ENCODE measurements at regions not wholly inside any gene's neighbourhood (a gene's known extent, or its start where the extent isn't known, plus 50 kb on each side); places are given as distances from the start of the nearest gene placed in this dataset.

- no peak for DNase-seq (ENCODE audit: low spot score)
Observed at GRCh38 chr18:27899893-27900292, 277.0 kb downstream of the CDH2 start.

GRCh38 chr18:27894746-27895145 lies 282.2 kb downstream of the CDH2 start:
- DNase-seq (ENCODE audit: low spot score), result no peak

GRCh38 chr18:27887711-27888495 lies 289.0 kb downstream of the CDH2 start:
- no peak for DNase-seq (ENCODE audit: low spot score)

GRCh38 chr18:27887287-27887686 lies 289.6 kb downstream of the CDH2 start:
- no peak for DNase-seq (ENCODE audit: low spot score)

GRCh38 chr18:27879540-27879939 lies 297.4 kb downstream of the CDH2 start:
- no peak for DNase-seq (ENCODE audit: low spot score)

- no peak for DNase-seq (ENCODE audit: low spot score)
Observed at GRCh38 chr18:27871726-27872125, 305.2 kb downstream of the CDH2 start.

- no peak for DNase-seq (ENCODE audit: low spot score)
Observed at GRCh38 chr18:27869735-27870134, 307.2 kb downstream of the CDH2 start.

- no peak for DNase-seq (ENCODE audit: low spot score)
Observed at GRCh38 chr18:27865431-27865830, 311.5 kb downstream of the CDH2 start.

GRCh38 chr18:27863780-27864430 lies 313.0 kb downstream of the CDH2 start:
- DNase-seq (ENCODE audit: low spot score), result no peak

- no peak for DNase-seq (ENCODE audit: low spot score)
Observed at GRCh38 chr18:27862041-27862682, 314.8 kb downstream of the CDH2 start.

GRCh38 chr18:27861539-27861938 lies 315.4 kb downstream of the CDH2 start:
- no peak for DNase-seq (ENCODE audit: low spot score)

GRCh38 chr18:27860701-27861107 lies 316.2 kb downstream of the CDH2 start:
- DNase-seq (ENCODE audit: low spot score), result no peak

- no peak for DNase-seq (ENCODE audit: low spot score)
Observed at GRCh38 chr18:27860011-27860410, 316.9 kb downstream of the CDH2 start.

- DNase-seq (ENCODE audit: low spot score), result no peak
Observed at GRCh38 chr18:27856820-27857219, 320.1 kb downstream of the CDH2 start.

- no peak for DNase-seq (ENCODE audit: low spot score)
Observed at GRCh38 chr18:27855486-27855885, 321.4 kb downstream of the CDH2 start.

GRCh38 chr18:27854631-27855030 lies 322.3 kb downstream of the CDH2 start:
- no peak for DNase-seq (ENCODE audit: low spot score)

GRCh38 chr18:27848336-27848735 lies 328.6 kb downstream of the CDH2 start:
- DNase-seq (ENCODE audit: low spot score), result no peak

GRCh38 chr18:27847412-27847811 lies 329.5 kb downstream of the CDH2 start:
- no peak for DNase-seq (ENCODE audit: low spot score)

GRCh38 chr18:27845897-27846296 lies 331.0 kb downstream of the CDH2 start:
- DNase-seq (ENCODE audit: low spot score), result no peak

- DNase-seq (ENCODE audit: low spot score), result no peak
Observed at GRCh38 chr18:27843783-27844777, 332.9 kb downstream of the CDH2 start.

GRCh38 chr18:27839141-27839540 lies 337.8 kb downstream of the CDH2 start:
- DNase-seq (ENCODE audit: low spot score), result no peak

GRCh38 chr18:27838225-27838624 lies 338.7 kb downstream of the CDH2 start:
- DNase-seq (ENCODE audit: low spot score), result no peak
